Cardiac septum (tissue), 1 donor: ENCODE measurements at regions not wholly inside any gene's neighbourhood (a gene's known extent, or its start where the extent isn't known, plus 50 kb on each side); places are given as distances from the start of the nearest gene placed in this dataset.

ENCODE experiments used
- DNase-seq: peaks from one replicate; pipeline ENCODE4 v3.0.0-alpha.2; 2020; ENCODE audit warnings: low spot score
- intact Hi-C: fragments of 100-400 bp; cut with DNase I; formaldehyde crosslinking; loops from one replicate; pipeline ENCODE4 v1.14.0; 2022
- donor health status: DM: no; HTN: no; CAD: no.

DNA sequence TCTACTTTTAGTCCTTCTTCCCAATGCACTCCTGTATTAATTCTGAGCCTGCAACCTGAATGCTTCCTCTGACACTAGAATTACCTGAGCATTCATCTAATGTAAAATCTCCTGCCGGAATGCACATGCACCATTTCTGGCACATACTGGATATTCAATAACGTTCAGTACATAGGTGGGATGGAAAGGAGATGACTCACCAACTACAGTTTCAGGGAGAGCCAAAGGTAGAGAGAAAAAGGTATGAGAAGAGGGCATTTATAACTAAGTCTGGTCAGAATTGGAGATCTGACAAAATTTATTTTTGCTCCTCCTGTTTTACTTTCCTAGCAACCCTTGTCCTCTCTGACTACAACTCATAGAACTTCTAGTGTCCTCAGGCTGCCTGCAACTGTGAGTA is 1954.1 kb upstream of the CELF4 start:
- no peak for DNase-seq

DNA sequence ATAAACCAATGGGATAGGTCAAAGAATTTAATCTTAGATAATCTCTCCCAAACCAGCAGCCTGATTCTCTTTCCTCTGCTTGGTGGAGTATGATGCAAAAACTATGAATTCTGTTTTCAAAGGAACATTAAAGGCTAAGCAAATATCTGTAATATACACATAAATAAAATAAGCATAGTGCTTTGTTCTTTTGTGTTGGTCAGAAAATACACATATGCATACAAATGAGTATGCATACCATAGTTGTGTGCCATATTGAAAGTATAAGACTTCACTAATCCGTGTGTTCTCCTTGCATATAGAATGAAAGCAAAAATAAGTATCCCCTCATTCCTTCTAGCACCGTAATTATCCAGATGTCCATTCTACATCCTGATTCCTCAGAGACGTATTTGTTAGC is 1949.7 kb upstream of the CELF4 start:
- no peak for DNase-seq
- intact Hi-C loops = no loop called here

More for the DNA sequence above, 1954.1 kb upstream of the CELF4 start:
- intact Hi-C loops = no loop called here

DNA sequence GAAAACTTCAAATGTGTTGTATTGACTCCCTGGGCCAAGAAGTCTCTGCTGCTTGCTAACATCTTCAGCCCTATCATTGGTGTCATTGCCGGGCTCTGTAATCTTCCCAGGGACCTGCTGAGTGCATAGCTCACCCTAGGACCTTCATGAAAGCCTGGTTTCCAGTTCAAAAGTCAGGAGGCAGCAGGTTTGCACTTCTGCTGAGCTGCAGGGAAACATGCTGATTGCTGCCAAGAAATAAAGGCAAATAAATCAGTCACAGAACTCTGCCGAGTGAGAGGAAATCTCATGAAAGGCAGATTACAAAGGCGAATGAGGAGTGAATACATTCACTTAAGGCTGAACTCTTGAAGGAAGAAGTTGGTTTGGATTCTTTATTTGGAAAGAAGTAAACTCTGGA is 1947.6 kb upstream of the CELF4 start:
- intact Hi-C loops = no loop called here
- DNase-seq = no peak

DNA sequence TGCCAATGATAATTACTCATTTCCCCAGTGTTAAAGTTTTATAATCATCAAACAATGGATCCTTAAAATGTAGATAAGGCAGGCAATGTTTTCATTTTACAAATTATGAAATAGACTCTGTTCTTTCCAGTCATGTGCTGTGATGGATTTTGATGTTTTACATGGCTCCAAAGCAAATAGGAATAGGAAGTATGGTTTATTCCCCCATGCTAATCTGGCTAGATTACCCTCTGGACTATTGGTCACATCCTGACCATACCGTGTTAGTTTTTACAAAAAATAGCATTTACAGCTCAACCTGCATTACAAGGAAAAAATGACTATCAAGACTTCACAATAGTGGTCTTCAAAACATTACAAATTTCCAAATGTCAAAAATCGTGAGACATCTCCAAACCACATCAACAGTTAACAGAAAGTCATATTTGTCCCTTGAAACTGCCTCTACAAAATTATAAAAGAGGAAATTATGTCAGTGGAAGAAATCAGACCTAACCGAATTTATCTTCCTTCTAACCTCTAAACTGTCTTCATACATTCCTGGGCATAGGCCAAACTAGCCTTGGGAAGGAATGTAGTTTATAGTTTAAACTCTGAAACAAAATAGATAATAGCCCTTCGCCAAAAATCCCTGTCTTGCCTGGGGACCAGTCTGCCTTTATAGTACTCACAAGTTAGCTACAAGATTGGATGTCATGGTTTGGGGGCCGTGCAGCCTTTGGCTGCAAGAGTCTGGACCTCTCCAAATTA is 1941.2 kb upstream of the CELF4 start:
- intact Hi-C loops = no loop called here
- DNase-seq = no peak

DNA sequence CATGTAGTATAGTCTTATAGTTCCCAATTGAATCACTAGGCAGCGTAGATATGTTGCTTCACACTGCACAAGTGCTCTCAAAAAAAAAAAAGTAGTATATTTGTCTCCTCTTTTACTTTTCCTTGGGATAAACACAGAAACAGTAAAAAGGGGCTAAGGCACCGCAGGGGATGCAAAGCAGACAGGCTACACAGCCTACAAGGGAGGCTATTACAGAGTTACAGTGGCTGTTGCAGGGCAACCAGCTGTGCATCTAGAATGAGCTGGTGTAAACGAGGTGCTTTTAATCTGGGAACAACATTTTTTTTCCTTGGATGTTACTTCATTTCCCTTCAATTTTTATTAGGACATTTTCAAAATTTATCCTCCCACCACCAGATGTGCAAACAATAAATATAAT is 1934.7 kb upstream of the CELF4 start:
- intact Hi-C loops = no loop called here
- no peak for DNase-seq

DNA sequence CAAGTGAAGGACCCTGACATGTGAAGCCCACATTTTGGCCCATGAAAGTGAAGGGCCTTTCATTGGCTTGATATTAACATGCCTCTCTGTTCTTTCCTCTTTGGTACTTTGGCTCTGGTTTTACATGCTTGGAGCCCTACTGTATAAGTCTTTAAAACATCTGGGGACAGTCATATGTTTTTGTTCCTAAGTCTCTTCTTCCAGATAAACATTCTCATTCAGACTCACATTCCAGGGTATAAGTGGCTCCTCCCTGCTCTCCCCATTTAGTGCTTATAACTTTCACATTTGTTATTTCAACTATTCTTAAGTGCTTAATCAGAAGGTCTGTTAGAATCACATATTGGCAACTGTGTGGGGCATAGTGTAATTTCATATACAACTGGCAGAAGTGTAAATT is 1932.2 kb upstream of the CELF4 start:
- intact Hi-C loops = no loop called here
- no peak for DNase-seq

DNA sequence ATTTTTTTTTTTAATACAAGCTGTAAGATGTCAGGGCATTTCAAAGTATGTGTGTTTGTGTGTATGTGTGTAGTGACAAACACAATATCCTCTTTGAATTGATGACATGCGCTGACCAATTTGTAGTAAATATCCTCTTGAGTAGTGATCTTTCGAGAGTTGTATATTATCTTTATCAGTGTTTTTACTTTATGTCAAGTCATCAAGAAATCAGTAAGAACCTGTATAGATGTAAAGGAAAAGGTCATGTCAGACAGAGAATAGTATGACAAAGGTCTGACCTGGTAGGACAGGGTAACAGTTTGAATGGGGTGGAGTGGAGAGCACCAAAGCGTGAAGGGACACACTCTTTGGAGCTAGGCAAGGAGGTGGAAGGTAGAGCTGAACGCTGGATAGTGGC is 1931.4 kb upstream of the CELF4 start:
- no peak for DNase-seq
- intact Hi-C loops = no loop called here

DNA sequence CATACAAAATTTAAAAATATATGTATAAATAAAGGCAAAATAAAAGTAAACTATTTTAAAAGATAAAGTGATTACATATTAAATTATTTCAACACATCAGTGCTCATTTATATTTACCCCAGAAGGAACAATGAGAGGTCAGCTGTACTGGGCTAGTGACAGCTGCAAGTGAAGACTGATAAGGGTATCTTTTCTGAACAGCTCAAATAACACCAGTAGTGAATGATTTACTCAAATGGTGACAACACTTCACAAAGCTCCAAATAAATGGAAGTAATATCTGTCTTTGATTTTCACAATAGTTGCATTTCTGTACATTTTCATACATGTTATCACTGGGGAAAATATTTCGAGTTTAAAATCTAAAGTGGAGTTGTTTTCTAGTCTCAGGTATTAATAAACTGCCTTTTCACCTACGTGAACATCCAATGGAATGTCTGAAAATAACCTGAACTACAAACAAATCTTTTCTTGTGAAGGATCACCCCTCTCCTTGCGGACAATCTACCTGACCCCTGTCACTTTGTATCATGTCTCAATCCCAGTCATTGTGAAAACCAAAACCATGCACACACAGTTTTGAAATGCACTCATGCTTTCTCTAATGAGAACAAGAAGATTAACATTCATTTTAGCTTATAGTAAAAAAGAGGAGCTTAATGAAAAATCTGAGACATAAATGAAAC is 1928.8 kb upstream of the CELF4 start:
- DNase-seq = no peak
- intact Hi-C loops = no loop called here

DNA sequence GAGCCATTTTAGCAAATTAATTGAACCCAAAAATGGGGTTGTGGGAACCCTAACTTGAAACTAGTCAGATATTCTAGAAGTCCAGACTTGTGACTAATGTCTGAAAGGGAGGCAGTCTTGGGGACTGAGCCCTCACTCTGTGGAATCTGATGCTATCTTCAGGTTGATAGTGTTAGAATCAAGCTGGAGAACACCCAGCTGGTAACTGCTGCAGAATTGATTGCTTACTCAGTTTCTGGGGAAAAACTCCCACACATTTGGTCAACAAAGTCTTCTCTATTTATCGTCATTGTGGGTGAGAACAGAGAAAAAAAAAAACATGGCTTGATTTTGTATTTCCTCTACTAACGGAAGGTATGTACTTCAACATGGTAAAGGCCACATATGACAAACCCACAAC is 1925.8 kb upstream of the CELF4 start:
- intact Hi-C loops = no loop called here

DNA sequence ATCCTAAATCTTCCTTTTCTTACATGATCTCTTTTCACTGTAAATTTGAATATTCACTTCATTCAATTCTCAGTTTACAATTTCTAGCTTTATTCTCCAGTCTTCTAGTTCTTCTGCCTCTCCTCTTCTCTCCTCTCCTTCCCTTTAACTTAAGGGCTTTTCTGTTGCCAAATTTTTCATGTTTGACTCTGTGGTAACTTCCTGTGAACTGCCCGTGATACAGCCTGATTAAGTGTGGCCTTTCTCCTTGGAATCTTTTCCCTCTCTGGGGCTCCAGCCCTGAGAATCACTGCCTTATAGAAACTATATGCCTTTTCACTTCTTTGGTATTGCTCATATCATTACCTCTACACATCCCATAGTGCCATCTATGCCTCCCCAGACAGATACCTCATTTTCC is 1923.8 kb upstream of the CELF4 start:
- intact Hi-C loops = no loop called here
- DNase-seq = no peak

More for the DNA sequence above, 1925.8 kb upstream of the CELF4 start:
- DNase-seq = no peak

DNA sequence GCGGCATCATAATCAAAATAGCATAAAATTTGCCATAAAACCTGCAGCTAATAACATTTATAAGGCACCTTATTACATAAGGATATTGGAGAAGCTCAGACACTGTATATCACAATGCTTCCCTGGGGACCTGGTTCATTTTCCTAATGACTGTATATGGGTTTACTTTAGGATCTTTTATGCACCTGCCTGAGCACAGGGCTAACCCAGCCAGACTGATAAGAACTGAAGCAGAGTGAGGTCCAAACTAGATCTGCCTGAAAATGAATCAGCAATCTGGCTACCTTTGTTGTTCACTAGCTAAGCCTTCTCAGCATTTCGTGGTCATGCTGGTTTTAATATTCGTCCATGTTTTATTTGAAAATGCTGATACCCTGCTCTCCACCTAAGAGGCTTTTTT is 1922.3 kb upstream of the CELF4 start:
- intact Hi-C loops = no loop called here
- no peak for DNase-seq

DNA sequence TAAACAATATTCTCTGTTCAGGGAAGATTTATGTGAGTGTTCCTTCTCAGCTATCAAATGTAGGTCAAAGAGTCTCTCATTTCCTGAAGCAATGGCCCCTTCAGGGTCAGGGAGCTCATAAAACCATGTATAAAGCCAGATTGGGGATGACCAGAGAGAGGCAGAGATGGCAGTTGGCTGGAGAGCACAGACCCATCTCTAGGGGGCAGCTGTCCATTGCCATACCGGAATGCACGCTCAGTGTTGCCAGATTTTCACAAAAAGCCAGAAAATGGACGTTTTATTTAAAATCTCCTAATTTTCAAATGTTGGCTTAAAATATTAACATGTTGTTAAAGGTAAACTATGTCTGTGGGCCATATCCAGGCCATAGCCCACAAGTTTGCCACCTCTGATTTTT is 1920.7 kb upstream of the CELF4 start:
- no peak for DNase-seq
- intact Hi-C loops = no loop called here

DNA sequence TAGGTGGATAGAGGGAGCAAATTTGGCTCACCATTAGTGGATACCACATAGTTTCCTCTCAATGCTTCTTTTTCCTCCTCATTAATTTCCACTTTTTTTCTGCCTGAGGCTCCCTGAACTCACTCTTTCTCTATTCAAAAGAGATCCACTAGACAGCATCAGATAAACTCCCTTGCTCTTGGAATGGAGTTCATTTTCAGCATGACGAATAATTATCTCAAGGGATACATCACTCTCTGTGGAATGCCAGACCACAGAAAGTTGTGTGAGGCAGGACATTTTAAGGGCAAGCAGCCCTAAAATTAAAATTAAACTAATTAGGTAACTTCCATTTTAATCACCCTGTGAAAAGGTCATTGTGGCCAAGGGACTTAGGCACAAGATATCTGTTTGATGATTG is 1920.1 kb upstream of the CELF4 start:
- intact Hi-C loops = no loop called here
- DNase-seq = no peak

DNA sequence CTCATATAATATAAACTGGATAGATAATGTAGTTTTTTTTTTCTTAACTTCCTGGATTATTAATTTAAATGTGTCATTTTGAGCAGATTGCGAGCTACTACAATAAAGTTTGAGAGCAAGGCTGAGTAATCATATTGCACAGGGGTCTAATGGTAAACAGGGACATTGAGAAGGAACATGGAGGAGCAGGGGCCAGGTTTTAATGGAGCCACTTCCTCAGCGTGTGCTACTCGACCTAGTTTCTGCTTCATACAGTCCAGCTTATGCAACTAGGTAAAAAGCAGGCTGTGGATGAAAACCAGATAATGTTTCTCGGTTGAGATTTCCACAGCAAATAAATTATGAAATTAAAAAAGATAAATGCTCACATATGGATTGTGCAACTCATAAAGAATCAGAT is 1915.7 kb upstream of the CELF4 start:
- intact Hi-C loops = no loop called here
- no peak for DNase-seq

DNA sequence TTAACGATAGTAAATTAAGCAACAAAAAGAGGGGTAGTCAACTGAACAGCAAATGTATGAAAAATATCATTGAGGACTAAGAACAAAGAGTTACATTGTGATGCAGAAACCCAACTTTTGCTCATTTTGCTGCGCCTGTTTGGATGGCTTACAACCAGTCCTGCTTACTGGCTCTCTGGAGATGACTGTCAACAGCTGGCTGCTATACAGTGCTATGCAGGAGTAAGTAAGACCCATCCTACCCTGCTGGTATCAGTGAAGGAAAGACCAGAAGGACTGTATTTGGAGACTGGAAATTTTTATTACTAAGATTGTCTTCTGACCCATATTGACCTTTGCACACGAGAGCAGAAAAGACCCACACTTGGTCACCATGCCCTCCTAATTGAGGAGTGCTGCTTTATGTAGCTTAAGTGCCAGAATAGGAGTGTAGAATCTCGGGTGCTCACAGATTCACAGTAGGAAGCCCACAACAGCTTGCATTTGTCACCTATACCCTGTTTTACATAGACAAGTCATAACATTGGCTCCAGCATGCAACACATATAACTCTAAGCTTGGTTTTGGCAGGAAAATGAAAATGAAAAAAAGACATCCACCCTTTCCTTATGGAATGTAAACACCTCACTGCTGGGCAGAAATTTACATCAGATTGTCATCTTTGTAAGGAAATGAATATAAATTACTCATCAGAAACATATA is 1915.0 kb upstream of the CELF4 start:
- DNase-seq = no peak
- intact Hi-C loops = no loop called here

DNA sequence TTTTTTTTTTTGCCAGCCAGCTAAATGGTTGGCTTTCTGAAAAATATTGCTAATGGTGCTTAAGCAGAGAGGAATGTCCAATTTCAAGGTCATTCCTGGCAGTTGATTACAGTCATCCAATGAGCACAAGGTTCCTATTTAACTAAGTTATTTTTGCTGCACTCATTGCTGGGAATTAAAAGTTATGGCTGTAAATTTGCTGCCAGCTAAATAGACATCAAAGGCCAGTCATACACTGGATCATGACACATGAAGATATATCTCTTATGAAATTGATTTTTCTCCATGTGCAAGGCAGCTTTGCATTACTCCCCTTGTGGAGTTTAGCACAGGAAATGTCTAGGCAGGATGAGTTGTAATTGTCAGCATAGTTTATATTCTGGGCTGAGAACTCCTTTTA is 1898.4 kb upstream of the CELF4 start:
- intact Hi-C loops = no loop called here
- no peak for DNase-seq

DNA sequence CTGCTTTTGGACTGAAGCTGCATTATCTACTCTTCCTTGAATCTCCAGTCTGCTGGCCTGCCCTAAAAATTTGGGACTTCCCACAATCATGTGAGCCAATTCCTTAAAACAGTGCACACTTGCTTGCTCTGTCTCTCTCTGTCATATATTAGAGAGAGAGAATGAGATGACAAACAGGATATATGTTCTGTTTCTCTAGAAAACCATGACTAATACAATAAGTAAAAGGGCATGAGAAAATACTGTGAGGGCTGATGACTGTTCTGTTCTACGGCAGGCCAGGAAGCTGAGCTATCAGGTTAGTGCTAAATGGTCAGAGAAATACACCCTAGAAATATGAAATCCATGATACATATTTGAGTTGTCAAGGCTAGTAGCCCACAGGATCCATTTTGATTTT is 1896.8 kb upstream of the CELF4 start:
- intact Hi-C loops = no loop called here

DNA sequence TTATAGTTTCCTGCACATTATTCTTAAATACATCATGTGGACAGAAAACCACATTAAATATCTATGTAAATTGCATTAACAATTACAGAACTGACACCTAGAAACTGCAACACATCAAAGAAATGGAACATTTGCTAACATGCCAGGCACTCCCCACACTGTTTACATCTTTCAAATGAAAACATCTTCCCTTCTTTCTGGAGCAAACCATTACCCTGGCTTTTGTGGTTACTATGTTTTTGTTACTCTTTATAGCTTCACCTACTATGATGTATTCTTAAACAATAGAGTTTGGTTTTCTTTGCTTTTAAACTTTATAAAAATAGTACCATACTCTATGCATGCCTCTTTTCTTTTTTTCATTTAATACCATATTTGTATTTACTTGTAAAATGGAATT is 1894.5 kb upstream of the CELF4 start:
- intact Hi-C loops = no loop called here
- DNase-seq = no peak

More for the DNA sequence above, 1896.8 kb upstream of the CELF4 start:
- DNase-seq = no peak

DNA sequence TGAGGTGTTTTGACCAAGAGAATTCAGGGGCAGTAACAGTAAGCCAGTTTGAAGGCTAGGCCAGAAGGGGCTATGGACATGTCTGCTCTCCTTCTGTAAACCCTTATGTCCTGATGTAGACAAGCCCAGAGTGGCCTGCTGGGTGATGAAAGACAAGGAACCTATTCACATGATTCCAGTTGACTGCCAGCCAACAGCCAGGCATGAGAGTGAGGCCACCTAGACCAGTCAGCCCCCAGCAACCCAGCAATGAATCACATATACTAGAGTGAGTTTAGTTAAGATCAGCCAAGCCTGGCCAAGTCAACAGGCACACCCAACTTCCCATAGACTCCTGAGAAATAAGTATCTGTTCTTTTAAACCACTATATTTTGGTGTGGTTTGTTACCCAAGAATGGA is 1889.7 kb upstream of the CELF4 start:
- no peak for DNase-seq
- intact Hi-C loops = no loop called here

DNA sequence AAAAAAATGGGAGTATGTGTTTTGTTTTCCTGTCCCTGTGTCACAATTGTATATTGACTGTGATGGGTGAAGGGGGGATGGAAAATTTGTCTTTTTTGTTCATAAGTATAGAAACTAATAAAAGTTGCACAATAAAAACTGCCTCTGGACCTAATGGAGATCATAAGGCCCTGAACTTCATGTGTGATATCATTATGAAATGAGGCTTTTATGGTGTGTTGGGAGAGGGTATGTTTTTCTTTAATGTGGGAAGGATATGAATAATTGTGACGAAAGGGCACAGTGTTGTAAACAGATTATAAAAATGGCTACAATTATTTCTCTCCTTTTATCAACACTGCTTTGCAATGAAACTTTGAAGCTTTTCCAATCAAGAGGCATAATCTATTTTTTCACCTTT is 1889.3 kb upstream of the CELF4 start:
- DNase-seq = no peak
- intact Hi-C loops = no loop called here

DNA sequence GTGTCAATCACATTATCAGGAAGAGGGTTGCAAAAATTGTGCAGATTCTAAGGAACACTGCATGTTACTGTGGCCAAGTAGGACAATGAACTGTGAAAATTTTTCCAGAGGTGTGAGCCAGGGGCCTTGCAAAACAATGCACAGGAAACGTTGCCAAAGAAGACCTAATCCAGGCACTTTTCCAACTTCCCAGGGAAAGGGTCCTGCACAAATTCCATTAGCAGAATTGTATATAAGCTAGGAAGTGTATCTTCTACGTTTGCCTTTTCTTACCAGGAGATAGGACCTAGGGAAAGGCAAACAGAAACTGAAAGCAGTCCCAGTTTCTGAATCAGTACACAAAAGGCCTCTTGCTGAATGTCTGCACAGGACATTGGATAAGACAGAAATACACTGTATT is 1888.3 kb upstream of the CELF4 start:
- no peak for DNase-seq
- intact Hi-C loops = no loop called here
